Skeletal muscle cell (primary cell): ENCODE measurements at regions not wholly inside any gene's neighbourhood (a gene's known extent, or its start where the extent isn't known, plus 50 kb on each side); places are given as distances from the start of the nearest gene placed in this dataset.
"Not testable (repeated sequence)": the region's sequence is repeated elsewhere in the genome, so short reads cannot be mapped to it uniquely, and the experiment has no call there.

Experiments used
- DNase-seq: peaks from one replicate; pipeline ENCODE4 v3.0.0-alpha.2; 2010; ENCODE audit warnings: low read depth
- H3K4me3 ChIP-seq: 2 replicates; pipeline ENCODE4 v1.5.1; 2011; ENCODE audit warnings: low read depth, mild to moderate bottlenecking, control low read depth, low read length, moderate library complexity

DNA sequence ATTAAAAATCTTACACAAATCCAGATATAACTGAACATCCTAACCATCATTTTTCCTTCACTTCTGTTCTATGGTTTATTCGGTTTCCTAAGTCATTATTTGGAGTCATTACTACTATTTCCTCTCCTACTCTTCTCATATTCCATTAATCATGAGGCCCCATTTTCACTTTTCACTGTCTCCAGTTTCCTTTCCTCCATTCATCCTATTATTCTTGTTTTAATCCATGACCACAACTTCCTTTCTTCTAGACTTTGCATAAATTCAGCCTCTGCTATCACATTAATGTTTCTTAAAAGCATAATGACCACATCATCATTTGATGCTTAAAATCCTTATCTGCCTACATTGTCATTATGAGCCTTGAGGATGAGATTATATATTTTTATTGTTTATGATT, 555.0 kb upstream of the NDST4 start:
- no peak overlapping the region for H3K4me3 ChIP-seq
- no peak for DNase-seq

DNA sequence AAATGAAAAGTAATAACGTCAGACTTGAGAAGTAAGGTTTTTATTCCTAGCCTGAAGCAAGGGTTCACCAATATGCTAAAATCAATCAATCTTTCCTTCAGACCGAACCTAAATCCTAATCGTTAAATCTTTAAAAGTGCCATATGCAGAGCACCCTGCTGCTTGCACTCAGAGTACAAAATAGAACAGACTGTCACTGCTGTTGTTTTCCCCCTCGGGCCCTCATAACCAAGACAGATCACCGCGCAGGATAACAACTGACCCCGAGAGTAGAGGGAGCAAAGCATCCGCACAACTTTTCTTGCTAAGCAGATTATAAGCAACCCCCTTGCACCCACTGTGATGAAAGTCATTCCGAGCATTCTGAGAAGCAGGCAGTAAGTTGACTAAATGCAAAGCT, 550.9 kb upstream of the NDST4 start:
- H3K4me3 ChIP-seq: no peak overlapping the region
- DNase-seq: no peak

GRCh38 chr4:115660465-115660864, 547.0 kb upstream of the NDST4 start:
- no peak for DNase-seq
- H3K4me3 ChIP-seq: no peak overlapping the region

- DNase-seq: no peak
- no peak overlapping the region for H3K4me3 ChIP-seq
Measured at GRCh38 chr4:115657991-115658650, 544.7 kb upstream of the NDST4 start.

GRCh38 chr4:115655626-115656025, 542.2 kb upstream of the NDST4 start:
- DNase-seq: no peak
- no peak overlapping the region for H3K4me3 ChIP-seq

DNA sequence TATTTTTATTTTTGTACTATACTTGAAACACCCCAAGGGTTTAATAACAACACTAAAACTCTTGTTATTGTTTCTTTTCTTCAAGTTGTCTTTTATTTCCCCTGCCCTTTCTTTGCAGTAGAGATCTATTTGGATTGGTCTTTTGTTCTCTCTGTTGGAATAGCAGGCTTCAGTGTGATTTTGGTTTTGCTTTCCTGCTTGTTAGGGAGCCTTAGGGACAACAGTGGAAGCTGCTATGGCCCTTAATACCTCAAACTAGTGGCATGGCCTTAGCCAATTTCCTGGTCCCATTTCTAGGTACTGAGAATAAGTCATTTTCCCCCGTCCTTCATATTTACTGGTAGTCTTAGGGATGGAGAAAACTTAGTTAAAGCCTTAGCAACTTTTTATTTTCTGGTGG, 535.4 kb upstream of the NDST4 start:
- H3K4me3 ChIP-seq: no peak overlapping the region
- no peak for DNase-seq

GRCh38 chr4:115629270-115629669, 515.9 kb upstream of the NDST4 start:
- no peak for DNase-seq
- H3K4me3 ChIP-seq: no peak overlapping the region

DNA sequence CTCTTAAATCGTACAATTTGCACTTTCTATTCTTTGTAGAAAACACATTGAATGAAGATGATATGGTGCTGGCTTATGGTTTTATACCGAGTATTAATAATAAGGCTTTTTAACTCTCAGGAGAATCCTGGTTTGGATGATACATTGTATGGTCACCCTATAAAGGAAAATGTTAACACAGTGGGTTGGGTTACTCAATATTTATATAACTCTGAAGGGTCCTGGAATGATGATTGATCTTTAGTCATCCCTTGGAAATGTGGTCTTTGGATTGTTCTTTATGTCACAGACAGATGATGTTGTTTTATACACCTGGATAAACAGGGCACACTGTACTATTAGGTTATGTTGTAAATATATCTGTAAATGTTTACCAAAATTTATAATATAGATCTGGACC, 496.2 kb upstream of the NDST4 start:
- no peak for DNase-seq
- no peak overlapping the region for H3K4me3 ChIP-seq

DNA sequence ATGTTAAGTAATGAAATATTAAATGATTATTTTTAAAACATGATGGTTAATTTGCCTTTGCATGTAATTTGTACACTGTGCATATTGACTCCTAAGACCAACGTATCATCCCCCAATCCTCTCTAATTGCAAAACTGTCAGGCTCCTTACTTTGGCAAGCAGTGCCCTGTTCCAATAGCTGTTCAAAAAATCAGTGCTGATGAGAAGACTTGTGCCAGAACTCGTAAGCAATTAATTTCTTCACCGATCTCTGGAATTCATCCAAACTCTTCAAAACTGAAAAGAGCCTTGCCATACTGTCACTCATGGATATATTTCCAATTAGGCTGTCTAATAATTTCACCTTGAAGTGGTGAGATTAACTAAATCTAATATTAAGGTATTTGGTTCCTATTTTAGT, 493.9 kb upstream of the NDST4 start:
- DNase-seq: no peak
- no peak overlapping the region for H3K4me3 ChIP-seq

GRCh38 chr4:115596265-115597001, 483.0 kb upstream of the NDST4 start:
- no peak overlapping the region for H3K4me3 ChIP-seq

GRCh38 chr4:115580901-115581300, 467.5 kb upstream of the NDST4 start:
- no peak for DNase-seq
- H3K4me3 ChIP-seq: no peak overlapping the region

More at GRCh38 chr4:115596265-115597001, 483.0 kb upstream of the NDST4 start:
- no peak for DNase-seq

DNA sequence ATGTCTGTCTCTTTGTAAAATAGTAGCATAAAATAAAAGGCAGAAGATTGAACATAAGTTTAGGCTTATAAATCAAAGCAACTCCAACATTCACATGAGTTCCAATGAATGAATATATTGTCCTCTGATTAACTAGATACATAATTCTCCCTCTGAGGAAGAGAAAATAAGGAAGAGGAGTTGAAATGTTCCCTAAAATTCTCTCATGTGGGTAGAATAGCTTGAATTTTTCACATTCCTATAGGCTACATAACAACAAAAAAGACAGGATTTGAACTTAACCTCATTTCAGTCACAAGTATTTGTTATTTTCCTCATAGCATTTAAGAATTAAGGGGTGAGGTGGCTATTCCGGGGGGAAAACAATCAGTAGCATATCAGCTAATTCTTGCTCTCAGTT, 462.4 kb upstream of the NDST4 start:
- no peak overlapping the region for H3K4me3 ChIP-seq
- no peak for DNase-seq

- H3K4me3 ChIP-seq: no peak overlapping the region
- DNase-seq: no peak
Measured at GRCh38 chr4:115562506-115562905, 449.1 kb upstream of the NDST4 start.

DNA sequence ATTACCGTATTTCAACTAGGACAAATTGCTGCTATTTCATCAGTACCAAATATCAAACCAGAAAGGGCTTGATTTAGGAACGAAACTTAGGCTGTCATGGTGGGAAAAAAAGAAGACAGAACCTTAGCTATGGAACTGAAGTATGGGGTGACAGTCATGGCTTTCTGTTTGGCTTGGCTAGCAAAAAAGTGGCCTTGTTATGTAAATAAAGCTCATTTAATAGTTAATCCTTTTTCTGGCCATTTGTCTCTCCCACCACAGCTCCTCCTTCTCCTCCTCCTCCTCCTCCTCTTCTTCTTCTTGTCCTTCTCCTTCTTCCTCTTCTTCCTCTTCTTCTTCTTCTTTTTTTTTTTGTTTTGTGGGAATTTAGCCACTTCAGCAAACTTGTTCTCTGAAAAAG, 434.7 kb upstream of the NDST4 start:
- H3K4me3 ChIP-seq: no peak overlapping the region
- DNase-seq: no peak

DNA sequence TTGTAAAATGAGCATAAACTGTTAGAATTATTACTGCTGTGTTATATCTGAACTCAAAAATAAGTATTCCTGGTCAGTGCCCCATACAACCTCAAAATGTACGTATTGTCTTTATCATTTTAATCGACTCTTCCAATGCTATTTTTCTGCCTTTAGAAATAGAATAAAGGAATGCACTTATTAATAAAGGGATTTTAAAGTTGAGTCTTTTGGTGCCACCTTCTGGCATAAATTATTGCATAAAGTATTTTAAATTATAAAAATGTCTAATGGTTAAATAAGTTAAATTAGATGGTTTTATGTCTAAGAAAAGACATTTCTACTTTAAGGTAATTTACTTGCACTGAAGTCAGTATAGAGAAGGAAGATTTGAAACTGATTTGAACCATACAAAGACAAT, 424.0 kb upstream of the NDST4 start:
- no peak for DNase-seq
- no peak overlapping the region for H3K4me3 ChIP-seq

DNA sequence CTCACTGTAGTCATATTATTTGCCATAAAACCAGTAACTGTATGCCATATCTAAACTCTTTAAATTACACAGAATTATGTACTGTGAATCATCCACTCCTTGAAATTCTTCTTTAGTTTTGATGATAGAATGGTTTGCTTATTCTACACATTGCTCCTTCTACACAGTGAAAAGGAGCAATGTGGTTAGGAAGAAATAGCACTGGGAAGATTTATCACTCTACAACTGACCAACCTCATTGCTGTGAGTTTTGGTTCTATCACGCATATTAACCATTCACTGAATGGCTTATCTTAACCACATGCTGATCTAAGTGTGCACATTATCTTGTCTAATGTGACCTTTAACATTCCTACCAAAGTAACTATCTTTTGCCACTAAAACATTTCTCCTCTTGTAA, 415.7 kb upstream of the NDST4 start:
- DNase-seq: no peak
- no peak overlapping the region for H3K4me3 ChIP-seq

DNA sequence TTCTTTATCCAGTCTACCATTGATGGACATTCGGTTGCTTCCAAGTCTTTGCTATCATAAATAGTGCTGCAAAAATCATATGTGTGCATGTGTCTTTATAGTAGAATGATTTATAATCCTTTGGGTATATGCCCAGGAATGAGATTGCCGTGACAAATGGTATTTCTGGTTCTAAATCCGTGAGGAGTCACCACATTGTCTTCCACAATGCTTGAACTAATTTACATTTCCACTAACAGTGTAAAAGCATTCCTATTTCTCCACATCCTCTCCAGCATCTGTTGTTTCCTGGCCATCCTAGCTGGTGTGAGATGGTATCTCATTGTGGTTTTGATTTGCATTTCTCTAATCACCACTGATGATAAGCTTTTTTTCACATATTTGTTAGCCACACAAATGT, 406.1 kb upstream of the NDST4 start:
- H3K4me3 ChIP-seq, DNase-seq: not testable (repeated sequence)

GRCh38 chr4:115515772-115516171, 402.4 kb upstream of the NDST4 start:
- no peak for DNase-seq
- no peak overlapping the region for H3K4me3 ChIP-seq

GRCh38 chr4:115515366-115515765, 401.9 kb upstream of the NDST4 start:
- DNase-seq: no peak
- H3K4me3 ChIP-seq: no peak overlapping the region

GRCh38 chr4:115514675-115515074, 401.3 kb upstream of the NDST4 start:
- DNase-seq: no peak
- H3K4me3 ChIP-seq: no peak overlapping the region

DNA sequence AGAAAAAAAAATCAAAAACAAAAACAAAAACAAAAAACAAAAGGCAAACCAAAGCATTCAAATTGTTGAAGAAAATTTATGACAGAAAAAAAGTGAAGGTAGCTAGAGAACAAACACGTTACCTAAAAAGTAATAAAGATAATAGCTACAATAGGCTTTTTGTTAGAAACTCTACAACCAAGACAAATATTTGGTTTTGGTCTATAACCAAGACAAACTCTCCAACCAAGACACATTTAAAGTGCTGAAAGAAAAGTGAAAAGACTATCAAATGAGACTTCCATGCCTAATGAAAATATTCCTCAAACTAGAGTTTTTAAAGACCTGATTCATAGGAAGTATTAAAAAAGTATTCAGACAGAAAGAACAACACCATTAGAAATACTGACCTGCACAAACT, 391.9 kb upstream of the NDST4 start:
- no peak for DNase-seq
- no peak overlapping the region for H3K4me3 ChIP-seq
